ENCODE measurements at regions not wholly inside any gene's neighbourhood (a gene's known extent, or its start where the extent isn't known, plus 50 kb on each side); places are given as distances from the start of the nearest gene placed in this dataset.
A peak's percentile ranks its signal among the peaks of the same experiment; 100 is the strongest.

GRCh38 chr6:144582939-144583613, 297.9 kb downstream of the UTRN start:
- POLR2A ChIA-PET = no interaction called here
- TF ChIP-seq CTCF (IDR thresholded peaks at IDR 0.05) = no peak
- intact Hi-C loops (cut with micrococcal nuclease) = loop anchor here (5.0 to 10.0 kb wide), 4 partner anchors 144 to 632 kb away; no protein-coding TSS in a partner anchor
- Mint-ChIP-seq H3K4me1 (ENCODE audit: low read depth) (peaks cover 46% of the 10 kb centered on the region), H3K9me3 (no peaks in the 10 kb centered on the region), H3K36me3 (ENCODE audit: low read depth) (peaks cover 13% of the 10 kb centered on the region), H3K27ac (peak overlapping the region; percentile 93), H3K27me3 (no peaks in the 10 kb centered on the region), H3K4me3 (peak overlapping the region; percentile 78)
- DNase-seq = peak; percentile 66
- CTCF ChIA-PET = interaction anchor here (0.6 to 6.6 kb wide), 15 partner anchors 13 to 339 kb away, joined by 3 to 34 read pairs (median 3); no protein-coding TSS in a partner anchor
- peak; percentile 80 for ATAC-seq

- TF ChIP-seq CTCF (IDR thresholded peaks at IDR 0.05) = no peak
- POLR2A ChIA-PET = no interaction called here
- peaks cover 49% of the 10 kb centered on the region for H3K4me1 Mint-ChIP-seq (ENCODE audit: low read depth)
Measured at GRCh38 chr6:144583614-144583954, 298.4 kb downstream of the UTRN start.

GRCh38 chr6:144585217-144585814, 300.2 kb downstream of the UTRN start:
- peak; percentile 85 for TF ChIP-seq CTCF (IDR thresholded peaks at IDR 0.05)
- DNase-seq (no peak), ATAC-seq (no peak)
- Mint-ChIP-seq H3K4me3 (no peak overlapping the region), H3K27me3 (no peaks in the 10 kb centered on the region), H3K9me3 (no peaks in the 10 kb centered on the region), H3K4me1 (ENCODE audit: low read depth) (peaks cover 46% of the 10 kb centered on the region), H3K36me3 (ENCODE audit: low read depth) (peaks cover 8% of the 10 kb centered on the region), H3K27ac (no peak overlapping the region)
- POLR2A ChIA-PET = no interaction called here
- intact Hi-C loops (cut with micrococcal nuclease) = loop anchor here (1.0 to 10.0 kb wide), 3 partner anchors 229 to 629 kb away; no protein-coding TSS in a partner anchor
- CTCF ChIA-PET = interaction anchor here (0.6 to 6.6 kb wide), 36 partner anchors 11 to 1049 kb away, joined by 3 to 34 read pairs (median 3); no protein-coding TSS in a partner anchor

More at GRCh38 chr6:144583614-144583954, 298.4 kb downstream of the UTRN start:
- Mint-ChIP-seq H3K4me3 (peak overlapping the region; percentile 78), H3K36me3 (ENCODE audit: low read depth) (peaks cover 11% of the 10 kb centered on the region), H3K27me3 (no peaks in the 10 kb centered on the region), H3K27ac (peak overlapping the region; percentile 93), H3K9me3 (no peaks in the 10 kb centered on the region)
- intact Hi-C loops (cut with micrococcal nuclease) = loop anchor here (5.0 to 10.0 kb wide), 4 partner anchors 144 to 631 kb away; no protein-coding TSS in a partner anchor
- CTCF ChIA-PET = interaction anchor here (0.6 to 6.6 kb wide), 13 partner anchors 13 to 339 kb away, joined by 3 to 34 read pairs (median 4); no protein-coding TSS in a partner anchor
- no peak for ATAC-seq
- DNase-seq = no peak

- peaks cover 8% of the 10 kb centered on the region for H3K36me3 Mint-ChIP-seq (ENCODE audit: low read depth)
- no peak for TF ChIP-seq CTCF (IDR thresholded peaks at IDR 0.05)
- H3K4me1 Mint-ChIP-seq (ENCODE audit: low read depth) = peaks cover 44% of the 10 kb centered on the region
- H3K27me3 Mint-ChIP-seq = no peaks in the 10 kb centered on the region
- no peak for DNase-seq
- no peaks in the 10 kb centered on the region for H3K9me3 Mint-ChIP-seq
- H3K4me3 Mint-ChIP-seq = no peak overlapping the region
- H3K27ac Mint-ChIP-seq = no peak overlapping the region
- no peak for ATAC-seq
- POLR2A ChIA-PET = interaction anchor here (0.6 to 1.3 kb wide), 2 partner anchors 186 to 346 kb away, joined by 3 read pairs; no protein-coding TSS in a partner anchor
- intact Hi-C loops (cut with micrococcal nuclease) = loop anchor here (10.0 kb wide), 2 partner anchors 228 to 628 kb away; no protein-coding TSS in a partner anchor
- CTCF ChIA-PET = interaction anchor here (1.0 to 6.6 kb wide), 4 partner anchors 70 to 346 kb away, joined by 3 to 34 read pairs (median 10); no protein-coding TSS in a partner anchor
Measured at GRCh38 chr6:144586986-144587385, 301.9 kb downstream of the UTRN start.
